GM12892 (cell line): ENCODE measurements at regions not wholly inside any gene's neighbourhood (a gene's known extent, or its start where the extent isn't known, plus 50 kb on each side); places are given as distances from the start of the nearest gene placed in this dataset.

Source experiments
- POLR2A ChIP-seq: IDR thresholded peaks from 2 replicates; pipeline ENCODE4 v1.6.1; 2011; ENCODE audit warnings: low read depth, low read length, control low read depth
- POLR2AphosphoS5 ChIP-seq: IDR thresholded peaks from 2 replicates; pipeline ENCODE4 v1.6.1; 2011; ENCODE audit warnings: low read depth, low read length, control low read depth
- TAF1 ChIP-seq: IDR thresholded peaks from 2 replicates; pipeline ENCODE4 v1.6.1; 2011; ENCODE audit warnings: low read depth, mild to moderate bottlenecking, control low read depth, low read length, borderline replicate concordance

DNA sequence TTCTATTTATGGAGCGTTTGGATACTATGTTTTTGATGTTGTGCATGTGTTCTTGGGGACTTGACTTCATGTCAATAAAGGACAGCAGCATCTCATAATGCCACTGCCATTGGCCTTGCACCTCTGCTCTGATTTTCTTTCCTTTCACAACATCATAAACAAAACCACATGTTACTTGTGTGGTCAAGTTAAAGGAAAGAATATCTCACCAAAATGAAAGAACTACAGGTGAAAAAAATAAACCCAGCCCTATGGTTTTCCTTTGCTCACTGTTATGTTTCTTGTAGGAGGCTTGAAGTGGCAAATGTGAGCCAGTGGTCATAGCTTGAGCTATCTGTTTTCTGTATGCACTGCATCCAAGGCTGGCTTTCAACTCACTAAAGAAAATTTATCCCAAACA, 240.4 kb downstream of the KCNRG start:
- TF ChIP-seq POLR2A (no peak), POLR2AphosphoS5 (no peak), TAF1 (no peak)
